Endometrium (tissue), 2 donors: ENCODE measurements at regions not wholly inside any gene's neighbourhood (a gene's known extent, or its start where the extent isn't known, plus 50 kb on each side); places are given as distances from the start of the nearest gene placed in this dataset.
A peak's percentile ranks its signal among the peaks of the same experiment; 100 is the strongest.

Experiments
- FAIRE-seq: peaks from 2 replicates; lab custom pipeline; 2012; peaks lifted over from hg19 to GRCh38; lab: Jason Lieb, UNC
- donor health status: control.
- donor health status: control.

GRCh38 chr9:13387734-13388067 lies 108.2 kb upstream of the MPDZ start:
- FAIRE-seq = no peak

GRCh38 chr9:13386935-13387733 lies 107.6 kb upstream of the MPDZ start:
- FAIRE-seq = no peak

- no peak for FAIRE-seq
Observed at GRCh38 chr9:13386316-13386715, 106.8 kb upstream of the MPDZ start.

- FAIRE-seq = no peak
Observed at GRCh38 chr9:13383855-13384254, 104.4 kb upstream of the MPDZ start.

- FAIRE-seq = no peak
Observed at GRCh38 chr9:13383216-13383615, 103.7 kb upstream of the MPDZ start.

GRCh38 chr9:13382595-13382994 lies 103.1 kb upstream of the MPDZ start:
- FAIRE-seq = no peak

GRCh38 chr9:13380903-13381302 lies 101.4 kb upstream of the MPDZ start:
- FAIRE-seq = no peak

- FAIRE-seq = peak; percentile 33
Observed at GRCh38 chr9:13378154-13378553, 98.7 kb upstream of the MPDZ start.

GRCh38 chr9:13377171-13377925 lies 97.9 kb upstream of the MPDZ start:
- no peak for FAIRE-seq

GRCh38 chr9:13372510-13372909 lies 93.0 kb upstream of the MPDZ start:
- no peak for FAIRE-seq

GRCh38 chr9:13369431-13369830 lies 89.9 kb upstream of the MPDZ start:
- no peak for FAIRE-seq

GRCh38 chr9:13367784-13368183 lies 88.3 kb upstream of the MPDZ start:
- FAIRE-seq = no peak

- no peak for FAIRE-seq
Observed at GRCh38 chr9:13364271-13365000, 84.9 kb upstream of the MPDZ start.

GRCh38 chr9:13361076-13361475 lies 81.6 kb upstream of the MPDZ start:
- FAIRE-seq = no peak

GRCh38 chr9:13360188-13360587 lies 80.7 kb upstream of the MPDZ start:
- no peak for FAIRE-seq

GRCh38 chr9:13358128-13358527 lies 78.6 kb upstream of the MPDZ start:
- FAIRE-seq = no peak

GRCh38 chr9:13354733-13355132 lies 75.2 kb upstream of the MPDZ start:
- no peak for FAIRE-seq

GRCh38 chr9:13352451-13352979 lies 73.0 kb upstream of the MPDZ start:
- no peak for FAIRE-seq

GRCh38 chr9:13351778-13352386 lies 72.4 kb upstream of the MPDZ start:
- FAIRE-seq = peak; percentile 83

GRCh38 chr9:13332571-13332970 lies 53.1 kb upstream of the MPDZ start:
- peak; percentile 72 for FAIRE-seq

GRCh38 chr9:13331320-13331719 lies 51.8 kb upstream of the MPDZ start:
- FAIRE-seq = no peak

- no peak for FAIRE-seq
Observed at GRCh38 chr9:13330396-13331004, 51.0 kb upstream of the MPDZ start.
